GM12878 (cell line): ENCODE measurements at regions not wholly inside any gene's neighbourhood (a gene's known extent, or its start where the extent isn't known, plus 50 kb on each side); places are given as distances from the start of the nearest gene placed in this dataset.
A peak's percentile ranks its signal among the peaks of the same experiment; 100 is the strongest.

ENCODE experiments used
- ATAC-seq: fragments of 200-7000 bp; cut with Tn5 transposase; 3 replicates; pipeline ENCODE4 v1.9.1; 2020; ENCODE audit warnings: mild to moderate bottlenecking, moderate library complexity
- BruUV-seq: library from RNA; stranded (reverse); fragments of 400-500 nt; replicated peaks from 2 replicates; lab custom pipeline; 2021; lab: Mats Ljungman, UMichigan
- CTCF ChIA-PET: fragments of 300-600 bp; sonication (Branson Sonifier 250); formaldehyde crosslinking; extraction: SDS; loops from one replicate; lab custom pipeline; 2021; ENCODE audit warnings: inconsistent platforms; lab: Yijun Ruan, JAX
- POLR2A ChIA-PET: fragments of 350-600 bp; formaldehyde crosslinking; extraction: SDS; loops from one replicate; lab custom pipeline; 2021; ENCODE audit warnings: inconsistent platforms; lab: Charles Lee
- RAD21 ChIA-PET: fragments of 300-600 bp; sonication (Branson Sonifier 250); formaldehyde crosslinking; loops from one replicate; lab custom pipeline; 2023; ENCODE audit warnings: antibody characterized with exemption; ENCODE audit not compliant: unreplicated experiment; lab: Charles Lee
- SMC1A ChIA-PET: fragments of 300-600 bp; sonication (Branson Sonifier 250); formaldehyde crosslinking; loops from one replicate; lab custom pipeline; 2023; ENCODE audit not compliant: unreplicated experiment, uncharacterized antibody; lab: Charles Lee
- DNase-seq: peaks from one replicate; pipeline ENCODE4 v3.0.0-alpha.2; 2011; ENCODE audit warnings: low read depth, low spot score
- FAIRE-seq: peaks from 3 replicates; lab custom pipeline; 2011; peaks lifted over from hg19 to GRCh38; lab: Jason Lieb, UNC
- H2AFZ ChIP-seq: 2 replicates; pipeline ENCODE4 v1.6.0; 2011; ENCODE audit warnings: low read depth, low read length, control low read depth; ENCODE audit not compliant: control insufficient read depth
- H3K27ac ChIP-seq: 2 replicates; pipeline ENCODE4 v1.5.1; 2011; ENCODE audit warnings: control low read depth; ENCODE audit not compliant: control insufficient read depth, insufficient read depth
- H3K27me3 ChIP-seq, 2 experiments: replicated peaks in 1 of 2; 2 replicates each; pipeline versions ENCODE4 v1.6.0 to v1.6.1; 2011; ENCODE audit warnings: low read length in 1 of 2; ENCODE audit not compliant: control insufficient read depth in 2 of 2, insufficient read depth in 2 of 2
- H3K36me3 ChIP-seq, 2 experiments: 2 replicates each; pipeline ENCODE4 v1.5.1; 2011; ENCODE audit warnings: low read length in 1 of 2; ENCODE audit not compliant: control insufficient read depth in 2 of 2, insufficient read depth in 2 of 2
- H3K4me1 ChIP-seq: 2 replicates; pipeline ENCODE4 v1.6.1; 2011; ENCODE audit warnings: mild to moderate bottlenecking, low read length, moderate library complexity, mixed read lengths; ENCODE audit not compliant: control insufficient read depth, insufficient read depth
- H3K4me2 ChIP-seq: 2 replicates; pipeline ENCODE4 v1.6.0; 2011; ENCODE audit warnings: control low read depth; ENCODE audit not compliant: control insufficient read depth, insufficient read depth
- H3K4me3 ChIP-seq: fragments of 200-600 bp; sonication (generic); 2 replicates; pipeline ENCODE4 v1.5.1; 2016
- H3K79me2 ChIP-seq: 2 replicates; pipeline ENCODE4 v1.6.0; 2011; ENCODE audit warnings: low read length; ENCODE audit not compliant: control insufficient read depth, insufficient read depth
- H3K9ac ChIP-seq: 2 replicates; pipeline ENCODE4 v1.8.0; 2011; ENCODE audit warnings: low read length, control low read depth, mixed read lengths; ENCODE audit not compliant: control insufficient read depth, insufficient read depth
- H3K9me3 ChIP-seq: replicated peaks from 3 replicates; pipeline ENCODE4 v1.5.1; 2011; ENCODE audit warnings: mild to moderate bottlenecking, low read length; ENCODE audit not compliant: control insufficient read depth, insufficient read depth
- H4K20me1 ChIP-seq: 2 replicates; pipeline ENCODE4 v1.6.0; 2011; ENCODE audit not compliant: control insufficient read depth, insufficient read depth
- BHLHE40 ChIP-seq, 2 experiments: fragments of 450-650 bp in 1 of 2; IDR thresholded peaks; 2 replicates each; pipeline ENCODE4 v1.6.1; 2011 to 2017; ENCODE audit warnings: low read depth in 2 of 2, borderline replicate concordance in 1 of 2, improper control_type of control experiment in 1 of 2, low read length in 1 of 2, mild to moderate bottlenecking in 1 of 2
- CBX5 ChIP-seq: sonication (generic); IDR thresholded peaks from 2 replicates; pipeline ENCODE4 v1.6.1; 2016; ENCODE audit warnings: low read depth, moderate library complexity, mild to moderate bottlenecking, inconsistent platforms
- HCFC1 ChIP-seq: fragments of 150-350 bp; IDR thresholded peaks from 2 replicates; pipeline ENCODE4 v1.6.1; 2014; ENCODE audit warnings: low read length
- NBN ChIP-seq: fragments of 450-650 bp; IDR thresholded peaks from 2 replicates; pipeline ENCODE4 v1.6.1; 2016
- NFYB ChIP-seq: IDR thresholded peaks from 2 replicates; pipeline ENCODE4 v1.6.1; 2011; ENCODE audit warnings: low read depth, mild to moderate bottlenecking, low read length, improper control_type of control experiment, moderate library complexity; ENCODE audit not compliant: insufficient read depth
- RB1 ChIP-seq: fragments of 450-650 bp; formaldehyde crosslinking; IDR thresholded peaks from 2 replicates; pipeline ENCODE4 v1.6.1; 2017; ENCODE audit warnings: mild to moderate bottlenecking, borderline replicate concordance
- RBBP5 ChIP-seq: fragments of 200-600 bp; sonication (generic); conservative IDR thresholded peaks from 2 replicates; pipeline ENCODE4 v1.6.1; 2016
- ZNF622 ChIP-seq: fragments of 450-650 bp; IDR thresholded peaks from 2 replicates; pipeline ENCODE4 v1.6.1; 2017; ENCODE audit warnings: mild to moderate bottlenecking, inconsistent platforms
- WGBS: methylation state at CpG from one replicate; pipeline ENCODE4 v1.1.6; 2016; ENCODE audit warnings: low lambda C conversion rate; ENCODE audit not compliant: insufficient replicate concordance, insufficient coverage; ENCODE audit errors: missing lambda C conversion rate; 5-methylcytosine and 5-hydroxymethylcytosine counted together
- in situ Hi-C: fragments of 300-500 bp; cut with MboI; formaldehyde crosslinking; loops from 9 replicates; pipeline ENCODE4 v1.14.3; 2018; ENCODE audit warnings: mixed read lengths
- intact Hi-C: fragments of 100-400 bp; cut with micrococcal nuclease; formaldehyde crosslinking; loops from one replicate; pipeline ENCODE4 v1.14.2; 2022; ENCODE audit not compliant: unreplicated experiment
- TF ChIP-seq, protein P1 (sequence below): fragments of 450-650 bp; formaldehyde crosslinking; IDR thresholded peaks from 2 replicates; pipeline ENCODE4 v1.4.0; 2022; ENCODE audit warnings: mild to moderate bottlenecking, moderate library complexity
- TF ChIP-seq, protein P2 (sequence below): fragments of 450-650 bp; IDR thresholded peaks from 2 replicates; pipeline ENCODE4 v1.6.1; 2014; ENCODE audit warnings: mild to moderate bottlenecking
- TF ChIP-seq, protein P3 (sequence below), 3 experiments: IDR thresholded peaks in 2 of 3; conservative IDR thresholded peaks in 1 of 3; 2 replicates each; pipeline ENCODE4 v1.5.1; 2011; ENCODE audit warnings: low read depth in 3 of 3, low read length in 3 of 3, mild to moderate bottlenecking in 3 of 3, control low read depth in 2 of 3, moderate library complexity in 2 of 3, inconsistent platforms in 1 of 3, mixed read lengths in 1 of 3; ENCODE audit not compliant: control insufficient read depth in 2 of 3, insufficient read depth in 1 of 3; ENCODE audit errors: extremely low read depth in 1 of 3

DNA sequence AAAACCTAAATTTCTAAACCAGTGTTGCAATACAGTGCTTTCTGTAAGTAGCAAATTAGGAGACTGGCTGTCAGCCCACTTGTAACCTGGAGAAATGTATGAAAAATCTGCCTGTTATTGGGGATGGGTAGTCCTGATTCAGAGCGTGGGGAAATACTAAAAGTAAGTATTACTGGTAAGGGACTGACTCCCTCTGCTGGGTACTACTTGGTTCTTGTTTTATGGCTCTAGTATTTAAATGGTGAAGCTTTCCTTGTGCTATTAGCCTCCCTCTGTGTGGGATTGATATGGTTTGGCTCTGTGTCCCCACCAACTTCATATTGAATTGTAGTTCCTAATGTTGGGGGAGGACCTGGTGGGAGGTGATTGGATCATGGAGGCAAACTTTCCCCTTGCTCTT, 886.1 kb downstream of the SORCS1 start (continued):
- TF ChIP-seq NFYB = no peak
- TF ChIP-seq NBN = no peak
- TF ChIP-seq, protein P1, sequence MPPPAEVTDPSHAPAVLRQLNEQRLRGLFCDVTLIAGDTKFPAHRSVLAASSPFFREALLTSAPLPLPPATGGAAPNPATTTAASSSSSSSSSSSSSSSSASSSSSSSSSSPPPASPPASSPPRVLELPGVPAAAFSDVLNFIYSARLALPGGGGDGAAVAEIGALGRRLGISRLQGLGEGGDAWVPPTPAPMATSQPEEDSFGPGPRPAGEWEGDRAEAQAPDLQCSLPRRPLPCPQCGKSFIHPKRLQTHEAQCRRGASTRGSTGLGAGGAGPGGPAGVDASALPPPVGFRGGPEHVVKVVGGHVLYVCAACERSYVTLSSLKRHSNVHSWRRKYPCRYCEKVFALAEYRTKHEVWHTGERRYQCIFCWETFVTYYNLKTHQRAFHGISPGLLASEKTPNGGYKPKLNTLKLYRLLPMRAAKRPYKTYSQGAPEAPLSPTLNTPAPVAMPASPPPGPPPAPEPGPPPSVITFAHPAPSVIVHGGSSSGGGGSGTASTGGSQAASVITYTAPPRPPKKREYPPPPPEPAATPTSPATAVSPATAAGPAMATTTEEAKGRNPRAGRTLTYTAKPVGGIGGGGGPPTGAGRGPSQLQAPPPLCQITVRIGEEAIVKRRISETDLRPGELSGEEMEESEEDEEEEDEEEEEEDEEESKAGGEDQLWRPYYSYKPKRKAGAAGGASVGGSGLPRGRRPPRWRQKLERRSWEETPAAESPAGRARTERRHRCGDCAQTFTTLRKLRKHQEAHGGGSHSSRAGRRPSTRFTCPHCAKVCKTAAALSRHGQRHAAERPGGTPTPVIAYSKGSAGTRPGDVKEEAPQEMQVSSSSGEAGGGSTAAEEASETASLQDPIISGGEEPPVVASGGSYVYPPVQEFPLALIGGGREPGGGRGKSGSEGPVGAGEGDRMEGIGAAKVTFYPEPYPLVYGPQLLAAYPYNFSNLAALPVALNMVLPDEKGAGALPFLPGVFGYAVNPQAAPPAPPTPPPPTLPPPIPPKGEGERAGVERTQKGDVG (CRISPR knock-in tag) = no peak
- no peak for TF ChIP-seq RB1
- TF ChIP-seq BHLHE40 (IDR thresholded peaks at IDR 0.05; ENCODE audit: borderline replicate concordance in 1 of 2, low read depth in 2 of 2, low read length in 1 of 2) = no peak
- TF ChIP-seq HCFC1 = no peak
- TF ChIP-seq, protein P2, sequence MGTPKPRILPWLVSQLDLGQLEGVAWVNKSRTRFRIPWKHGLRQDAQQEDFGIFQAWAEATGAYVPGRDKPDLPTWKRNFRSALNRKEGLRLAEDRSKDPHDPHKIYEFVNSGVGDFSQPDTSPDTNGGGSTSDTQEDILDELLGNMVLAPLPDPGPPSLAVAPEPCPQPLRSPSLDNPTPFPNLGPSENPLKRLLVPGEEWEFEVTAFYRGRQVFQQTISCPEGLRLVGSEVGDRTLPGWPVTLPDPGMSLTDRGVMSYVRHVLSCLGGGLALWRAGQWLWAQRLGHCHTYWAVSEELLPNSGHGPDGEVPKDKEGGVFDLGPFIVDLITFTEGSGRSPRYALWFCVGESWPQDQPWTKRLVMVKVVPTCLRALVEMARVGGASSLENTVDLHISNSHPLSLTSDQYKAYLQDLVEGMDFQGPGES = no peak
- TF ChIP-seq CBX5 = no peak
- no peak for TF ChIP-seq ZNF622

DNA sequence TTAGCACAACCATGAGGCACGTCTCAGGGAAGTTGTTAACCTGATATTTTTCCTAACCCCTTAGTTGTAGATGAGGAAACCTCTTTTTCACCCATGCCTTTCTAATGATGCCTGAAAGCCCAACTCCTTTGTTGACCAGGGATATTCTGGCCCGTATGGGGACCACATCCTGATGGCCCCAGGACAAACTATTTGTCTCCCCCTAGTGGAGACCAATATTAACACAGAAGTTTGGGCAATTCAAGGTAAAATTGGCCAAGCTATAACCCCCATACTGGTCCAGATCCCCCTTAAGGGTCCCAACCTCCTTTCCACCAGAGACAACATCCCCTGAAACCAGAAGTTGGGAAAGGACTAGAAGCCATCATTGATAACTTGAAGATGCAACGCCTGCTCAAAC, 893.3 kb downstream of the SORCS1 start:
- Histone ChIP-seq H3K9ac (no peak overlapping the region), H3K9me3 (no peaks in the 10 kb centered on the region), H2AFZ (no peak overlapping the region), H3K4me1 (no peaks in the 10 kb centered on the region), H3K79me2 (no peaks in the 10 kb centered on the region), H4K20me1 (no peaks in the 10 kb centered on the region), H3K27me3 (no peaks in the 10 kb centered on the region), H3K36me3 (no peaks in the 10 kb centered on the region), H3K4me2 (no peak overlapping the region), H3K27ac (no peak overlapping the region)
- intact Hi-C loops = no loop called here
- FAIRE-seq (no peak), ATAC-seq (0 out of 3 replicates have a peak, but pooled peaks have one; percentile 35)
- ChIA-PET CTCF (interaction anchor here (0.6 kb wide), 1 partner anchor 353 kb away, joined by 3 read pairs; no protein-coding TSS in a partner anchor), SMC1A (no interaction called here), POLR2A (no interaction called here)
- WGBS = 6% methylated on average over 2 of the region's 3 CpGs
- BruUV-seq = no TSS peak
- TF ChIP-seq HCFC1 (no peak), RBBP5 (no peak)
- TF ChIP-seq, protein P3, sequence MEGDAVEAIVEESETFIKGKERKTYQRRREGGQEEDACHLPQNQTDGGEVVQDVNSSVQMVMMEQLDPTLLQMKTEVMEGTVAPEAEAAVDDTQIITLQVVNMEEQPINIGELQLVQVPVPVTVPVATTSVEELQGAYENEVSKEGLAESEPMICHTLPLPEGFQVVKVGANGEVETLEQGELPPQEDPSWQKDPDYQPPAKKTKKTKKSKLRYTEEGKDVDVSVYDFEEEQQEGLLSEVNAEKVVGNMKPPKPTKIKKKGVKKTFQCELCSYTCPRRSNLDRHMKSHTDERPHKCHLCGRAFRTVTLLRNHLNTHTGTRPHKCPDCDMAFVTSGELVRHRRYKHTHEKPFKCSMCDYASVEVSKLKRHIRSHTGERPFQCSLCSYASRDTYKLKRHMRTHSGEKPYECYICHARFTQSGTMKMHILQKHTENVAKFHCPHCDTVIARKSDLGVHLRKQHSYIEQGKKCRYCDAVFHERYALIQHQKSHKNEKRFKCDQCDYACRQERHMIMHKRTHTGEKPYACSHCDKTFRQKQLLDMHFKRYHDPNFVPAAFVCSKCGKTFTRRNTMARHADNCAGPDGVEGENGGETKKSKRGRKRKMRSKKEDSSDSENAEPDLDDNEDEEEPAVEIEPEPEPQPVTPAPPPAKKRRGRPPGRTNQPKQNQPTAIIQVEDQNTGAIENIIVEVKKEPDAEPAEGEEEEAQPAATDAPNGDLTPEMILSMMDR (IDR thresholded peaks at IDR 0.05 in 2 of 3, conservative IDR thresholded peaks at IDR 0.05 in 1 of 3; ENCODE audit: control insufficient read depth in 2 of 3, extremely low read depth in 1 of 3, insufficient read depth in 1 of 3, low read depth in 3 of 3, low read length in 3 of 3) = peak; percentile 15 to 29 (median 21); a peak in 3 of 6 replicates
- TF ChIP-seq, all 136 proteins: peak for 1
- DNase-seq = no peak
- RAD21 ChIA-PET = no interaction called here
- H3K4me3 ChIP-seq = no peak overlapping the region
- in situ Hi-C loops = no loop called here
